Mammary epithelial cell (primary cell): ENCODE measurements at regions not wholly inside any gene's neighbourhood (a gene's known extent, or its start where the extent isn't known, plus 50 kb on each side); places are given as distances from the start of the nearest gene placed in this dataset.

Experiments used
- CTCF ChIP-seq, 2 donors: IDR thresholded peaks in 1 of 2; conservative IDR thresholded peaks in 1 of 2; 2 replicates each; pipeline ENCODE4 v1.5.1; 2011 to 2012; ENCODE audit warnings: inconsistent platforms in 2 of 2, low read length in 2 of 2, mild to moderate bottlenecking in 2 of 2, control low read depth in 1 of 2, low read depth in 1 of 2; ENCODE audit not compliant: insufficient read depth in 1 of 2; ENCODE audit errors: extremely low read depth in 1 of 2
- EZH2 ChIP-seq: IDR thresholded peaks from 2 replicates; pipeline ENCODE4 v1.6.1; 2012; ENCODE audit warnings: low read length, inconsistent platforms, borderline replicate concordance

- TF ChIP-seq CTCF (conservative IDR thresholded peaks at IDR 0.05 in 1 of 2, IDR thresholded peaks at IDR 0.05 in 1 of 2; ENCODE audit: extremely low read depth in 1 of 2, insufficient read depth in 1 of 2, low read depth in 1 of 2, low read length in 2 of 2) (no peak), EZH2 (no peak)
Measured at GRCh38 chr11:69546735-69547370, 65.4 kb downstream of the LINC01488 start.
